ENCODE measurements at regions not wholly inside any gene's neighbourhood (a gene's known extent, or its start where the extent isn't known, plus 50 kb on each side); places are given as distances from the start of the nearest gene placed in this dataset. TPM values are rescaled to one million over a fixed set of nuclear protein-coding genes. Genes with fewer than 3 reads are reported as not detected.
"Not testable (repeated sequence)": the region's sequence is repeated elsewhere in the genome, so short reads cannot be mapped to it uniquely, and the experiment has no call there.

GRCh38 chr2:185664384-185664783 is 74.2 kb upstream of the FSIP2 start:
- DNase-seq, result no peak

- no peak for DNase-seq
Measured at GRCh38 chr2:185665251-185665814, 73.3 kb upstream of the FSIP2 start.

- DNase-seq, result no peak
Measured at GRCh38 chr2:185667452-185667851, 71.2 kb upstream of the FSIP2 start.

GRCh38 chr2:185668710-185669109 is 69.9 kb upstream of the FSIP2 start:
- DNase-seq, result no peak

- no peak for DNase-seq
Measured at GRCh38 chr2:185674232-185674631, 64.4 kb upstream of the FSIP2 start.

- no peak for DNase-seq
Measured at GRCh38 chr2:185676316-185676715, 62.3 kb upstream of the FSIP2 start.

GRCh38 chr2:185687001-185687400 is 51.6 kb upstream of the FSIP2 start:
- DNase-seq, result not testable (repeated sequence)

- DNase-seq, result no peak
Measured at GRCh38 chr2:185687967-185688366, 50.6 kb upstream of the FSIP2 start.

Small RNA genes lying in the stretch of these regions (small RNA-seq; reads per million reads assigned to genes)
- not detected for gene RF00096 (ENCODE audit: low replicate concordance)
